CD4-positive, alpha-beta T cell treated with Interleukin-6 for 4 hours (primary cell): ENCODE measurements at regions not wholly inside any gene's neighbourhood (a gene's known extent, or its start where the extent isn't known, plus 50 kb on each side); places are given as distances from the start of the nearest gene placed in this dataset.
"Not testable (repeated sequence)": the region's sequence is repeated elsewhere in the genome, so short reads cannot be mapped to it uniquely, and the experiment has no call there.

Source experiments
- DNase-seq: peaks from one replicate; pipeline ENCODE4 v3.0.0-alpha.2; 2020; ENCODE audit warnings: mixed read lengths

DNA sequence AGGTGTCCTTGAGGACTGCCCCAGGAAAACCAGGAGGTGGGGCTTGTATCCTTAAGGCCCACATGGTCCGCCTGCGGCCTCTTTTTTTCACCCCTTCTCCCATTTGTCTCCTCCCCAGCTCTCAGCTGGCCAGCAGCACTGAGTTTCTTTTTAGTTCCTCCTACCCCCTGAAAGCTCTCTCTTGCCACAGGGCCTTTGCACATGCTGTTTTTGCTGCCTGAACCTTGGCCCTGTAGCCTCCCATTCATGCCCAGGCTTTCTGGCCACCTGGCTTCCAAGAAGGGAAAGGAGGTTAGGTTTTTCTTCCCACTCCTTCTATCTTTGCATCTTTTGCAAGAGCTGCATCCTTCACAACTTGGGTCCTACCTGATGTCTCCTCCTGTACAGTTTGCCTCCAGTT lies 358.1 kb downstream of the VRK1 start:
- DNase-seq: no peak

DNA sequence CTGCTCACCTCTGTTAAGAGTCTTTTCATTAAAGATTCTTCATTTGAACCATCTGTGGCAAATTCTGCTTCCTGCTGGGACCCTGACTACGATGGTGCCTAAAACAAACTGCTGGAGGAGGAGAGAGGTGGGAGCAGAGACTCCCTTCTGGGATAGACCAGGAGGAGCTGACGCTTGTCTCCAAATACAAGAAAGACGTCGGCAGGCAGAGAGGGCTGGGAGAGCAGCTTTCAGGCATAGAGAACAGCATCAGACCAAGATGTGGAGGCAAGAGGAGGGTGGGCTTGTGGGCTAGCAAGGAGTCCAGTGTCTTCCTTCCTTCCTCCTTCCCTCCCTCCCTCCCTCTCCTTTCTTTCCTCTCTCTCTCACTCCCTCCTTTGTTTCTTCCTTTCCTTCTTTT lies 358.6 kb downstream of the VRK1 start:
- DNase-seq: no peak

DNA sequence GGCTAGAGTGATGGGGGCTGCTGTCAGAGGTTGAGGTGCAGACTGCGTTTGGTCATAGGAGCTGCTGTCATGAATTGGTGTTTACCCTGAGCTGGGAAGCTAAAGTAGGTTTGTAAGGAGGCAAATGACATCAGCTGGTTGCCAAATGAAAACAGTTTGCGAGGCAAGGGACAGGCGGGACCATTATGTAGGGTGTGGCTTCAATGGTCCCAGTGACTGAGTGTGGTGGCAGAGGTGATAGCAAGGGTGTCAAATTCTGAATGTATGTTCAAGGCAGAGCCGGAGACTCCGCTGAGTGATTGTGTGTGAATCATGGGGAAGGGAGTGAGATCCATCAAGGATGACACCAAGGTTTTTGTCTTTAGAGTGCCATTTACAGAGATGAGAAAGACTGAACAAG lies 359.5 kb downstream of the VRK1 start:
- DNase-seq: no peak

DNA sequence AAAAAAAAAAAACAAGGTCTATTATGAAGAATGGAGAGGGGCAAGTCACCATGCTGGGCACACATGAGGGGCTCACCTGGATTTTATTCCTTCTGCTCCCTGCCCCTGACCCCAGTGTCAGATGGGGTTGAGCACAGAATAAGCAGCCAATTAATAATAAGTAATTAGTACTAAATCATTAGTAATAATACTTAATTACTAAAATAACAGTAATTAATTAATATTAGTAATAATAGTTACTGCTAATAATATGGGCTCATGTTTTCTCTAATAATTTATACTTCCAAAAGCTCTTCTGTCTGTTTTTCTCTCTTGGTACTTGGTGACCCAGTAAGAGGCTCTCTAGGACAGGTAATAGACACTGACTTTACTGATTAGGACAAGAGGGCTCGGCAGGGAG lies 360.9 kb downstream of the VRK1 start:
- no peak for DNase-seq

DNA sequence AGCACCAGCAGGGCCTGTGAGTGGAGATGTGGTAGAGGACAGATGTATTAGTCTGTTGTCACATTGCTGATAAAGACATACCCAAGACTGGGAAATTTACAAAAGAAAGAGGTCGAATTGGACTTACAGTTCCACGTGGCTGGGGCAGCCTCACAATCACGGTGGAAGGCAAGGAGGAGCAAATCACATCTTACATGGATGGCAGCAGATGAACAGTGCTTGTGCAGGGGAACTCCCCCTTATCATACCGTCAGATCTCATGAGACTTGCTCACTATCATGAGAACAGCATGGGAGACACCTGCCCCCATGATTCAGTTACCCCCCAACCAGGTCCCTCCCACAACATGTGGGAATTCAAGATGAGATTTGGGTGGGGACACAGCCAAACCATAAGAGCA lies 361.9 kb downstream of the VRK1 start:
- DNase-seq: no peak

DNA sequence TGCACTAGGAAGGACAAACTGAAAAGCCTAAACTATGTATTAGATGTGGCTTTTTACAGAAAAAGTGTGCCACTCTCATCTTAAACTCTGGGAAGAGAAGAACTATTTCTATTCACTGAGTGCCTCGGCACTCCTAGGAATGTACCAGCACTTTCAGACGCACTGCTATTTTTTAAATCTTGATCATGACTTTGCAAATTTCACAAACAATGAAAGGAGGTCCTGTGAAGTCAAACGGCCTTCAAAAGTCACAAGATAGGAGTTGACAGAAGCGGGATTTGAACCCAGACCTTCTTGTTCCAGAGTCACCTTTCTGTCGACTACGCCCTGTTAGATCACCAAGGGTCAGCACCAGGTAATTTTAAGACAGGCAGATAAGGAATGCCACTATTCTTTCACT lies 365.4 kb downstream of the VRK1 start:
- DNase-seq: no peak

DNA sequence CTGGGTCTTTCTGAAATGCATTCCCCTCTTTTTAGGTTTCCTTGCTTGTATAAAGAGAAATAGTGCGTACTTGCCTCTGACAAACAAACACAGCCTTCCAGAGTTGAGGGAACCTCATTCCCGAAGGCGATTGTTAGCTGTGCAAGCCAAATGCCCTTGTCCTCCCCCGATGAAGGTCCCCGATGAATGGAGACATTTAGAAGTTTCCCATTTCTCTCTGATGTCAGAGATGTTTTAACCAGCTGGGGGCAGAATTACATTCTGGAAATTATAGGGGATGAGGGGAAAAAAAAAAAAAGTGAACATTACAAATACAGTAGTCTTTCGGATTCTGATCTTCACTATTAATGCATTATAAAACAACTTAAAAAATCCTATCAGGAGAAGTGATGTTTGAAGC lies 366.8 kb downstream of the VRK1 start:
- no peak for DNase-seq

DNA sequence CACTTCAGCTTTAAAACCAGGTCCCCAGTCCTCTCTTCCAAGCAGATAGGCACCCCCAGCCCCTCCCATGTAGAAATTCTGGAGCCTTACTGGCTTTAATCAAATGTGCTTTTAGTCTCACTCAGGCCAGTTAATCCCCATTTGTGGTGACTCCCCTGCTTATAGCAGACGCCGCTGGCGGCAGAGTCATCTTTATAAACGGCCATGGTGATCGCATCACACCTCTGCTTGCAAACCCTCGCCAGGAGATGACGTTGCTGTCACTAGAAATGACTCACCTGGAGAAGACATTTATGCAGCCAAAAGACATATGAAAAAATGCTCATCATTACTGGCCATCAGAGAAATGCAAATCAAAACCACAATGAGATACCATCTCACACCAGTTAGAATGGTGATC lies 369.3 kb downstream of the VRK1 start:
- DNase-seq: no peak

DNA sequence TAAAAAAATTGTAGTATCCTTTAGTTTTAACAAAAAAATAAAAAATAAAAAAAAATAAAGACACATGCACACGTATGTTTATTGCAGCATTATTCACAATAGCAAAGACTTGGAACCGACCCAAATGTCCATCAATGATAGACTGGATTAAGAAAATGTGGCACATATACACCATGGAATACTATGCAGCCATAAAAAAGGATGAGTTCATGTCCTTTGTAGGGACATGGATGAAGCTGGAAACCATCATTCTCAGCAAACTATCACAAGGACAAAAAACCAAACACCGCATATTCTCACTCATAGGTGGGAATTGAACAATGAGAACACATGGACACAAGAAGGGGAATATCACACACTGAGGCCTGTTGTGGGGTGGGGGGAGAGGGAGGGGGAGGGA lies 370.4 kb downstream of the VRK1 start:
- not testable (repeated sequence) for DNase-seq

DNA sequence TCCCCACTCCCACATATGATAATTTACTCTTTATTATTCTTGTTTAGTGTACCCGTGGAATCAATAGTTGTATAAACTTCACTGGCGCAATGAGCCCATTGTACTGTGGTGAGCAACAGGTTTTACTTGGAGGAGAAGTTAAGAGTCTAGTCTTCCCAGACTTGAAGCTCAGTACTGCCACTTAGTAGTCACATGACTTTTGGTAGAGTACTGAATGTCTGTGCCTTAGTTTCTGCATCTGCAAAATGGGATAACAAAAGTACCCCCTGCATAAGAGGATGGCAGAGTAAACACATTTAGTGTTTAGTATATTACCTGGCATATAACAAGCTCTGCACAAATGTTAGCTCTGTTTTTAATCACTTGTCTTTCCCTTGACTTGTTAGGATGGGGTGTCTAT lies 375.5 kb downstream of the VRK1 start:
- DNase-seq: no peak

DNA sequence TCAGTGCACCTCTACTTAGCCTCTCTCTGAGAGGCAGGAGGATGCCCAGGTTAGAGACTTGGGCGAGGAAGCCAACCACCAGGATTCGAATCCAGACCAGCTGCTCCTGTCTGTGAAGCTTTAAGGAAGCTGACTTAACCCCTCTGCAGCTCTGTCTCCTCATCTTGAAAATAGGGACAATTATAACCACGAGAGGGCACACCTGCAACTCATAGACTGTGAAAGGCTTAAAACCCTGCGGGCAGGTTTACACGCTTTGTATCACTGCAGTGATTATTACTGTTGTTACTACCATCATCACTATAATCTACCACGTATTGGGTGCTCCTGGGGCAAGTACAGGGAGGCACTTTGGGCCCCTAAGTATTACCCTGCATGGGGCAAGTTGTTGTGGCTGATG lies 379.8 kb downstream of the VRK1 start:
- peak; percentile 51 for DNase-seq

DNA sequence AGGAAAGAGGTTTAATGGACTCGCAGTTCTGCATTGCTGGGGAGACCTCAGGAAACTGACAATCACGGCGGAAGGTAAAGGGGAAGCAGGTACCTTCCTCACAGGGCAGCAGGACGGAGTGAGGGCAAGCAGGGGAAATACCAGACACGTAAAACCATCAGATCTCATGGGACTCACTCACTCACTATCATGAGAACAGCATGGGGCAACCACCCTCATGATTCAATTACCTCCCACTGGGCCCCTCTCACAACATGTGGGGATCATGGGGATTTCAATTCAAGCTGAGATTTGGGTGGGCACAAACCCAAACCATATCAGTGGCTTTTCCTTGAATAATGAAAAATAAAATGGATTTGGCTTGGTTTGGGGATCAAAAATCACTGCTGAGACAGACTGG lies 380.5 kb downstream of the VRK1 start:
- no peak for DNase-seq

DNA sequence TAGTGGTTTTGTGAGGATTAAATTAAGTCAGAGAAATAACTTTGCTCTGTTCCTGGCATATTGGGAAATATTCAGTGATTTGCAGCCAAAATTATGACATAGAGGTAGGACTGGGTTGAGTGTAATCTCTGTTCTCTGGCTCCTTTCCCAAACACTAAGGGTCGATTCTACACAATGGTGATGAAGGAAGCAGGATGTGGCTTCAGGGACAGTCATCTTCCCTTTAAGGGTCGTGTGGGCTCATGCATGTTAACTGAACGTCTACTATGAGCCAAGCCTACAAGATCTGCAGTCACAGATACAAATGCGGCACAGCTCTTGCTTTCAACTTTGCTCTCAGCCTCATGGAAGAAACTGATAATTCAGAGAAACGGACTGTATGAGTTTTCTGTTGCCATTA lies 381.6 kb downstream of the VRK1 start:
- DNase-seq: peak; percentile 7

DNA sequence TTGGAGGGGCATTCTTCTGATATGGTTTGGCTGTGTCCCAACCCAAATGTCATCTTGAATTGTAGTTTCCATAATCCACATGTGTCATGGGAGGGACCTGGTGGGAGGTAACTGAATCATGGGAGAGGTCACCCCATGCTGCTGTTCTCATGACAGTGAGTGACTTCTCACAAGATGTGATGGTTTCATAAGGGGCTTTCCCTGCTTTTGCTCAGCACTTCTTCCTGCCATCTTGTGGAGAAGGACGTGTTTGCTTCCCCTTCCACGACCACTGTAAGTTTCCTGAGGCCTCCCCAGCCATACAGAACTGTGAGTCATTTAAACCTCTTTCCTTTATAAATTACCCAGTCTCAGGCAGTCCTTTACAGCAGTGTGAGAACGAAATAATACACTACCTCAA lies 382.4 kb downstream of the VRK1 start:
- peak; percentile 9 for DNase-seq

DNA sequence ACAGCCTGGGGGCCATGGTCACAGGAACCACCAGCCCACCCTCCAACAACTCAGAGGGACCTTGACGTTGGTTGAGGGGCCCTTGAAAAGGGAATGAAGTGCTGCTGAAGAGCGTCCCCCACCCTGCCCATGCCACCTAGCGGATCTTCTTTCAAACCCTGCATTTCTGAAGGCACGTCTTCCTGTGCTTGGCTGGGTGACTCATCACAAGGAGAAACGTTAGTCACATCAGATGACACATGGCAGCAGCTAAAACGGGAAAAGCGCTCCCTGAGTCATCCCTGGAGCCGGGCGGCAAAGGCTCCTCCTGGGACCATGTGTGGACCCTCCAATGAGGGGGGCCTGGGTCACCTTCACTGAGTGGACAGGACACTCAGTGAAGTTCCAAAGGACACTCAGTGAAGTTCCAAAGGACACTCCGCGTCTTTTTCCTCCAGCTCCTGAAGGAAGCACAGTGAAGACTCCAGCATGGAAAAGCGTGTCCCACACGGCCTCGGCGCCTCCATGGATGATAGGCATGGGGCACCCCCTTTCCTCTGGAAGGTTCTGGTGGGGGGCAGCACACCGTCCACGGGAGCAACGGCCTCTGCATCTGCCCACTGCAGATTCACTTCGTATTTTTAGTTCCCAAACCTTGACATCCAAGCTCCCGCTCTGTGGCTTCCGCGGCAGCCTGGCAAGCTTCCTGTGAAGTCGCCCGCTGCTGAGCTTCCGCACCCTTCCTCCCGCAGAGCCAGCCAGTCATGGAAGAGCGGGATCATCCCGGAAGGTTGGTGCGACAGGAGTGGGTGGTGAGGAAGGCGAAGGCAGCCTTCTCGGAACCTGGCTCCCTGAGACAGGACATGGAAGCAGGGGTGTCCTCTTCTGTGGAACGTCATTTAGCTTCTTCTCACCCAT lies 383.4 kb downstream of the VRK1 start:
- peak; percentile 21 for DNase-seq

DNA sequence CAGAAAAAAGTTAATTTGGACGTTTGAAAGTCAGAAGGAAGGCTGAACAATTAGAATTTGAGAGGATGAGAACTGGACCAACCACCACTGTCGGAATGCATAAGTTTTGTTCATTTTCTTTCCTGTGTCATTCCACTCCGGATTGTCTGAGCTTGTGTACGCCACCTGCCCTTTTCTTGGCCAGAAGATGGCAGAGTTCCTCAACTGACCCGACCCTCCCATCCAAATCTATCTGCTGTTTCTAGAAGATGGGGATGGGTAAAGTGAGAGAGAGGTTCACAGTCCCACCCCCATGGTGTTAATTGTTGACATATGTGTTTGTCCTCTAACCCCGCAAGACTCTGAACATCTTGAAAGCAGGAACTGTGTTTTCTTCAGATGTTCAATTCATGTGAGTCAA lies 388.0 kb downstream of the VRK1 start:
- DNase-seq: peak; percentile 47

DNA sequence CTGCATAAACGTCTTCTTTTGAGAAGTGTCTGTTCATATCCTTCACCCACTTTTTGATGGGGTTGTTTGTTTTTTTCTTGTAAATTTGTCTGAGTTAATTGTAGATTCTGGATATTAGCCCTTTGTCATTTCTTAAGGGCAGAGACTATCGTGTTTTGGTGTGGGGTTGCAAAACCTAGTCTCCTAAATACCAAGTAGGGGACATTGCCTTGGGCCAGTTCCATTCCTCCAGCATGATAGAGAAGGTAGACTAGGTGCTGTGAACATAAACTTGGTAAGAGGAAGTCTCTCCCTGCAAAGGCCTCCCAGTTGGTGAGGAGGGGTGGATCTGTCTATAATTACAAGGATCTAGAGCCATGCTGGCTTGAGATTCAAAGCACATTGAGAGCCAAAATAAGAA lies 390.7 kb downstream of the VRK1 start:
- no peak for DNase-seq

DNA sequence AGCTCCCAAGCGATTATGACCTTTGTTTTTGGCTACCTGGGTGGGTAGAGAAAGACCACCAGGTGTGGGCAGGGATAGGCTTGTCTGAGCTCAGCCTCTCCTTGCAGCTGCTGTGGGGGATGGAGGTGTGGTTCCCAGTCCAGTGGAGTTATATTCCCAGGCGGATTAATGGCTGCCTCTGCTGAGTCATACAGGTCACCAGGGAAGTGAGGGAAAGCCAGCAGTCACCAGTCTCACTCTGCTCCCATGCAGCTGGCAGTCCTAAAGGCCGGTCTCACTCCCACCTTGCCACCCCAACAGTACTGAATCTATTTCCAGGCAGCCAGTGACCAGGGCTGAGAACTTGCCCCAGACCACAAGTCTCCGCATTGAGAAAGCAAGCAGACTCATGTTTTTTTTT lies 399.2 kb downstream of the VRK1 start:
- no peak for DNase-seq

DNA sequence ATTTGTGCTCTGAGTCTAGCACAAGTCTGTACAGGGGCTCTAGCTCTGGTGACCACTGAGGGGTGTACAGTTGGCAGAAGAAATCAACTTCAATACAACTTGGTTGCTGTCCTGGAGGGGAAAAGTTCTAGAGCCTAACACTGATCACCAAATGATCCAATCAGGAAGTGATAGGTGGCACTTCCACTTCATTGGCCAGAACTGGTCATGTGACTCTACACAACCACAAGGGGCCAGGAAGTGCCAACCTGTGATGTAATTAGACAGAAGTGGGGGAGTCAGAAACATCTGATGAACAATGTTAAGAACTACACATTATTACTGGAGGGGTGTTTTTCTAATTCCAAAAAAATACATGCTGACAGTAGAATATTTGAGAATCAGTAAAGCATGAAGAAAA lies 401.6 kb downstream of the VRK1 start:
- no peak for DNase-seq

DNA sequence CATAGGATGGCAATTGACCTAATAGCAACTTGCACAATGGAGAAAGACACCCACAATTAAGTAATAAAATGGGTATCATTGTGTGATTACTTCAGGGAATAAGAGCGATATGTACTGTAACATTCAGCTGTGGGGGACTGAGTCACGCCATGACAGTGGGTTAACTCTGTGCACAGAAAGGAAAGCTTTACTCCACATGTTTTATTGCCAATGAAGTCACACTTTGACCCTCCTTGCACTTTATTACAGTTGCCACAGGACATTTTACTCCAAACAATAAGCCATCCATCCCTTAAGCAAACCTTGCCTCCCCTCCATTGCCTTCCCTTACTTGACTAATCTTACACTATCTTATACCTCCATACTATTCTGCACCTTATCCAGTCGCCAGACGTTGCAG lies 403.1 kb downstream of the VRK1 start:
- no peak for DNase-seq

DNA sequence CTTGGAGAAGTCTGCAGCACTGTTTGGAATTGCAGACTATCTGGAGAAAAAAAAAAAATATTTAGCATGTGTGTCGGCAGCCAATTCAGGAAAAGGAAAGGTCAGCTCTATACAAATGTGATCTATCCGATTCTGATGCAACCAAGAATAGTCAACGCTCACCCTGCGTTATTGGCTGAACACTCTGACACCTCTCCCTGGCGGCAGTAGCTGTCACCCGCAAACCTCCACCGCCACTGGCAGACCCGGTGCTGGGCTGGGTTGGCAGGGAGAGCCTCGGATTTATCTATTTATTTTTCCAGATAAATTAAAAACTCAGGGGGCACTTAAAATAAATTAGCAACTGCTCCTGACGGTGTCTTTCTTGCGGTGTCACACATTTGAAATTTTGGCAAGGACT lies 409.7 kb downstream of the VRK1 start:
- DNase-seq: no peak

DNA sequence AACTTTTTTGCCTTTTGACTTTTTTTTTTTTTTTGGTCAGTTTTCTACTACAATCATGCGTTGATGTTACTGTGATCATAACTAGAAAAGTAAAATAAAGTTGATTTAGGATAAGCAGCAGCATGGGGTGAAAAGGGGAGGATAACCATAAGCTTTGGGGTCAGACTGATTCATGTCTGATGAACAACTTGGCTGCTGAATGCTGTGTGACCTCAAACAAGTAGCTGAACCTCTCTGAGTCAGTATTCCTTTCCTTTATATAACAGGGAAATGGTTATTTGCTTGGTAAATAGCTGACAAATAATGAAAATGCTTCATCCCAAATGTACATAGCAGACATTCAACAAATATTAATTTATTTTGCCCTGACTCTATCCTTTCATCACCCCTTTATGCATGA lies 413.0 kb downstream of the VRK1 start:
- no peak for DNase-seq

DNA sequence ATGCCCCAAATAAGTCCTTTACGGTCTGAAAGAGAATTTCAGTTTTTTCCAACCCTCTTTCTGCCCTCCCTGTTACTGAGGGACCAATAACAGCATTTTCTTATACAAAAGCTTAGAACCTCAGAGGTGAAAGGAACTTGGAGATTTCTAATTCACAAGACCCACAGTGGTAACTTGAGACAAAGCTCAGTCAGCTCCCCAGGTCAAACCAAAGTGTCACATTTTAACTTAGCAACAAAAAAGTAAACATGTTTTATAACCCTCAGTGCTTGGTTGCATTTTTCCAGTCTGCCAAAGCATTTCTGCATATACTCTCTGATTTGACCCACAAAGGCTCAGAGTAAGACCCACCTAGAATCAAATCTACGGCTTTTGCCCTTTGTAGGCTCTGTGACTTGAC lies 415.2 kb downstream of the VRK1 start:
- no peak for DNase-seq

DNA sequence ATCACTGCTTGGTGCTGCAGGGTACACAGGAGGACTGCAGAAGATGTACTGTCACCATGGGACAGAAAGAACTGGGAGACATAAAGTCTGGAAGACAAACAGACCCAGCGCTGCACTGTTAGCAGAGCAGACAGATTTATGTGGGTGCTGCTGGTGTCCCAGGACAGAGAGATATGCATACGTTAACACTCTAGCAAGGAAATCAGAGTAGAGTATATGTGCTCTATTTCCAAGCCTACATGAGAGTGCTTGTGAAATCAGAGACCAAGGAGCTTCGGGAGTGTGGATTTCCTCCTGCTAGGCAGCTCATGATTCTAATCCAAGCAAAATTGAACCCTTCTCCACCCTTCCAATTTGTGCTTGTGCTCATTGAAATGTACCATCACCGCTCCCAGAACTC lies 416.5 kb downstream of the VRK1 start:
- DNase-seq: no peak

DNA sequence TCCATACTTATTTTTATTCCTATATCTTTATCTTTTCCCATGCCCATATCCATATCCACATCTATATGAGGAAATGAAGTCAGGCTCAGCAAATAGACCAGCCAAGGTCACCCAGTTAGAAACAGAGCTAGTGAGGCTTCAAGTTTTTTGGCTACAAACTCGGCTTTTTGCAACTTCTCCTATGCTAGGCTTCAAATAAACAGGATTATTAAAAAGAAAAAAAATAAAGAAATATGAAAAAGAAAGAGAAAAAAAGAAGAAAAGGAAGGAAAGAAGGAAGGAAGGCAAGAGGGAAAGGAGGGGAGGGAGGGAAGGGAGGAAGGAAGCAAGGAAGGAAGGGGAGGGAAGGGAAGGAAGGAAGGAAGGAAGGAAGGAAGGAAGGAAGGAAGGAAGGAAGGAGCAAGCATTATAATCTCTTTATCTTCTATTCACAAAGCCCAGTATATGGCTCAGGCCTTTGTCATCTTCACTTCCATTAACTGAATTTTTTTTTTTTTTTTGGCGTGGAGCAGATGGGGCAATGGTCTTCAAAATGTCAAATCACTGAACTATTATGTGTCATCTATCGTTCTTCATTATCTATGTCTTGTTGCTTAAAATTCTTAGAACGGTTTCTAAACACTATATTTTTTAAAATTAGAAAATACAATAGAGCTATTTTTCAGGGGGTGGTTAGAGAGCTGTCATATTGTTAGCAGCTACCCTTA lies 418.2 kb downstream of the VRK1 start:
- DNase-seq: no peak
